AG09309 (cell line): ENCODE measurements at regions not wholly inside any gene's neighbourhood (a gene's known extent, or its start where the extent isn't known, plus 50 kb on each side); places are given as distances from the start of the nearest gene placed in this dataset.

Experiments
- DNase-seq: peaks from one replicate; pipeline ENCODE4 v3.0.0-alpha.2; 2010; ENCODE audit warnings: low read depth
- H3K4me3 ChIP-seq: 2 replicates; pipeline ENCODE4 v1.5.1; 2011; ENCODE audit warnings: mild to moderate bottlenecking, low read depth, low read length, moderate library complexity; ENCODE audit not compliant: control insufficient read depth
- TF ChIP-seq, protein P1 (sequence below): IDR thresholded peaks from 2 replicates; pipeline ENCODE4 v1.5.1; 2011; ENCODE audit warnings: mild to moderate bottlenecking, low read depth, low read length, inconsistent platforms; ENCODE audit not compliant: insufficient read depth, control insufficient read depth; ENCODE audit errors: missing control alignments

DNA sequence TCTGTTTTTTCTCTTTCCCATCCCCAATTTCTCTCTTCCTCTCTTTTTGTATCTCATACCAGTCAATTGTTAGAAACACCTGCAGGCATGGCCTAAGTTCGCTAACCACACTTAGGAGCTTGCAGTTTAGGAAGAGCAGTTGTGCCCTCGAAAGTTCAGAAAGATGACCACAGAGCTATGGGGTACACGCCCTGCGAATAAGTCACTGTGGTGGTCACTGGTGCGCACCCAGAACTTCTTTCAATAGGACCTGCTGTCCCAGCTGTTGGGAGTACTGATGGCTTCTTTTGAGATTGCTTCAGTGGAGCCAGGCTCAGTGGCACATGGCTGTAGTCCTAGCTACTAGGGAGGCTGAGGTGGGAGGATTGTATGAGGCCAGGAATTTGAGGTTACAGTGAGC lies 362.8 kb upstream of the TMTC1 start:
- H3K4me3 ChIP-seq = no peak overlapping the region
- TF ChIP-seq, protein P1, sequence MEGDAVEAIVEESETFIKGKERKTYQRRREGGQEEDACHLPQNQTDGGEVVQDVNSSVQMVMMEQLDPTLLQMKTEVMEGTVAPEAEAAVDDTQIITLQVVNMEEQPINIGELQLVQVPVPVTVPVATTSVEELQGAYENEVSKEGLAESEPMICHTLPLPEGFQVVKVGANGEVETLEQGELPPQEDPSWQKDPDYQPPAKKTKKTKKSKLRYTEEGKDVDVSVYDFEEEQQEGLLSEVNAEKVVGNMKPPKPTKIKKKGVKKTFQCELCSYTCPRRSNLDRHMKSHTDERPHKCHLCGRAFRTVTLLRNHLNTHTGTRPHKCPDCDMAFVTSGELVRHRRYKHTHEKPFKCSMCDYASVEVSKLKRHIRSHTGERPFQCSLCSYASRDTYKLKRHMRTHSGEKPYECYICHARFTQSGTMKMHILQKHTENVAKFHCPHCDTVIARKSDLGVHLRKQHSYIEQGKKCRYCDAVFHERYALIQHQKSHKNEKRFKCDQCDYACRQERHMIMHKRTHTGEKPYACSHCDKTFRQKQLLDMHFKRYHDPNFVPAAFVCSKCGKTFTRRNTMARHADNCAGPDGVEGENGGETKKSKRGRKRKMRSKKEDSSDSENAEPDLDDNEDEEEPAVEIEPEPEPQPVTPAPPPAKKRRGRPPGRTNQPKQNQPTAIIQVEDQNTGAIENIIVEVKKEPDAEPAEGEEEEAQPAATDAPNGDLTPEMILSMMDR = no peak
- no peak for DNase-seq

DNA sequence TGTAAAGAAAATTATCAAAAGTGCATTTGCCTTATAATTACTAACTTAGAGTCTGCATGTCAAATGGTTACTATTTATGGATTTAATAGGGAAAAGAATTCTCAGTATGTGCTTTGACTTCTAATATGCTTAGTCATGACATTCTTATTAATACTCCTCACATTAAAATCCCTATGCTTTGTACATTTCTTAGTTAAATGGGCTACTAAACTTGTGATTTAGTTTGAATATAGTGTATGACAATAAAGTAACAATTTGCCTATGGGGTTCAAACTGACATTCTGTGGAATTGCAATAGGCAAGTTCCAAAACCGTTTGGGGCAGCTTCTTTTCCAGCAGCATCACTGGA lies 361.9 kb upstream of the TMTC1 start:
- DNase-seq = no peak
- TF ChIP-seq, protein P1 = no peak
- H3K4me3 ChIP-seq = no peak overlapping the region

DNA sequence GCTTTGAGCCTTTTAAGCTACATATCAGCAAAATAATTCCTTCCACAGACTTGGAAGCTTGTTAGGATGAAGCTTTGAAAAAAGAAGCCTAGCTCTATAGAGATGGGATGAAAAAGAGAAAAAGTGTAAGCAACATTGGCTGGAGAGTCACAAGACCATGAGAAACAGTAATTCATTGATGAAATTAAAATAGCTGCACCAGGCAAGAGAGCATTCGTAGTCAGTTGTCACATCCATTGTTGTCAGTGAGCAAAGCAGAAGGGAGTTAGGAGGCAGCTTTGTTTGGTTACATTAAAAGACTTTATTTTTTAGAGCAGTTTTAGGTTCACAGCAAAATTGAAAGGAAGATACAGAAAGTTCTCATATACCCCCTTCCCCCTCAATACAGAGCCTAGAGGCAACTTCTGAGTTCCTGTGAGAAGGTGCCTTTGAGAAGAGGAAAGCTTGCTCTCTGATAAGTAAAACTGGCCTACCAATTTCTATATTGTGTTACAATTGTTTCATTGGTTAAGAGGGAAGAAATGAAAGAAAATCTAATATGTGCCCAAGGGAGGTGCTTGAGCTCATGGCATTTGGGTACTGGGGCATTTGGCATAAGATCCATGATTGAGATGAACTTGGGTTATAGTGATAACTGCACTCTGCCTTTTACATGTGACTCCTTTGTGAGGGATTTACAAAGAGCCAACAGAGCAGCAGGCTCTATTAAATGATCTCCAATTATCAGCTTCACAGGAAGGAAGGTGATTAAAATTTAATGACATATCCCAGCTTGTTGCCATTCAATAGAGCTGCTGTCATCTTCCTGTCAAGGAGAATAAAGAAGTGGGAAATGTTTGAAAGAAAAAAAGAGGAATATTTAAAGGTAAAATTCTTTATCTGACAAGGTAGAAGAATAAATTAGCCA lies 361.3 kb upstream of the TMTC1 start:
- DNase-seq = no peak
- H3K4me3 ChIP-seq = no peak overlapping the region
- TF ChIP-seq, protein P1 = no peak

DNA sequence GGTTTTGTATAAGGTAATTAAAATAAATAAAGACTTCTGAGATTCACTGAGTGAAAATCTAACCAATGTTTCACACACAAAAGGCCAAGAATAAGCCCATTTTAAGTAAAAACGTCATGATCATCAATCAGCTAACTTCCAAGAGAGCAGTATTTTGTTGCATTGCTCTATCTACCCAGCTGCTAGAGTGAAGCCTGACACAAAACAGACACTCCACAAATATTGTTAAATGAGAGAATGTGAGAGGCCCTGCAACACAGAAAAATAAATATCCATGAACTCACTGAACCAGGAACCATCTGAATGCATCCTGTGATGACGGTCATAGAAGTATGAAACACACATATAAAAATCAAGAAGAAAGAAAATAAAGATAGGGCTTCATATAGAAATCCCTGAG lies 358.6 kb upstream of the TMTC1 start:
- no peak overlapping the region for H3K4me3 ChIP-seq
- DNase-seq = no peak
- TF ChIP-seq, protein P1 = no peak

DNA sequence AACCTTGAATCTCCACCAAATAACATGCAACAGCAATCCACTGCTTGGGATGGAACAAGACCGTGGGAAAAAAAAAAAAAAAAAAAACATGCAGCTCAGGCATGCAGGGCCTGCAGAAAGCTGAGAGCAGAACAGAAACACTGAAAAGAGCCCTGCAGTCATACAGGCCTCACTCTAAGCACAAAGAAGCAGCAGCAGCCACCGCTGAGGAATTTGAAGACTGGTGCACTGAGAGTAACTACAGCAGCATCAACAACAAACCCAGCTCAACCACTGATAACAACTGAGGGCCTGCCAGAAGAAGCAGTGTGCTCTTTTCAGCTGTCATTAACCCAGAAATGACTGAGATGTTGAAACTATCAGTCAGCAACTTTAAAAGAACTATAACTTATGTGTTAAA lies 354.7 kb upstream of the TMTC1 start:
- DNase-seq = no peak
- no peak overlapping the region for H3K4me3 ChIP-seq
- TF ChIP-seq, protein P1 = no peak

DNA sequence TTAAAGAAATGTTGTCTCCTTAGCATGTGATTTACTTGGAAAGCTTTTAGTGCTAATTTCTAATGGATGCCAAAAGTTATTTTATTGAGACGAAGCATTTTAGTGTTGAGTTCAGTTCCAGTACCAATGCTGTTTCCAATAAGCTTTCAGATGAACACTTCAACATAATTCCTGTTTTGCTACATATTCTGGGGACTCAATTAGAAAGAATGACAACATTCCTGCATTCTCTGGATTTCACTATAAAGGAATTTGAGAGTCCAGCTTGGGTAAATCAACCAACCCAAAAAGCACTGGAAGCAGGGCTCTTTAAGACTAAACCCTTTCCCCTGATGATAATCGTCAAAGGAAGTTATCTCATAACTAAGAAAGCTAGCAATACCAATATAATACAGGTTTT lies 353.0 kb upstream of the TMTC1 start:
- TF ChIP-seq, protein P1 = no peak
- H3K4me3 ChIP-seq = no peak overlapping the region
- DNase-seq = no peak

DNA sequence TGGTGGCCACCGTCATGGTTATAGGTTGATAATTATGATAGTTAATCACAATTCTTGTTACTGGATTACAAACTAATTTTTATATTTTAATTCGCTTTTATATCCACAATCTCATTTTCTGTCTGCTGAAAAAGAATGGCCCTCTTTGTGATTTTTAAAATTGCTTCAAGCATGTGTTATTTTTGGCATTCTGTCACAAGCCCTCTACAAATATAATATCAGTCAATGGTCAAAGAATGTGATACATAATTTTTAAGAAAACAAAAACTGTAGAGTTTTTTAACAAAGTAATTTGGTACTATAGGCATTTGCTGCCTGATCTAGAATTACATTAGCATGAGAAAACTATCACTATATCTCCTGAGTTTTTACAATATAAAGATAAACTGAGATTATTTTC lies 352.0 kb upstream of the TMTC1 start:
- TF ChIP-seq, protein P1 = no peak

More for the DNA sequence above, 352.0 kb upstream of the TMTC1 start:
- no peak overlapping the region for H3K4me3 ChIP-seq
- no peak for DNase-seq
